ENCODE measurements at regions not wholly inside any gene's neighbourhood (a gene's known extent, or its start where the extent isn't known, plus 50 kb on each side); places are given as distances from the start of the nearest gene placed in this dataset.

DNA sequence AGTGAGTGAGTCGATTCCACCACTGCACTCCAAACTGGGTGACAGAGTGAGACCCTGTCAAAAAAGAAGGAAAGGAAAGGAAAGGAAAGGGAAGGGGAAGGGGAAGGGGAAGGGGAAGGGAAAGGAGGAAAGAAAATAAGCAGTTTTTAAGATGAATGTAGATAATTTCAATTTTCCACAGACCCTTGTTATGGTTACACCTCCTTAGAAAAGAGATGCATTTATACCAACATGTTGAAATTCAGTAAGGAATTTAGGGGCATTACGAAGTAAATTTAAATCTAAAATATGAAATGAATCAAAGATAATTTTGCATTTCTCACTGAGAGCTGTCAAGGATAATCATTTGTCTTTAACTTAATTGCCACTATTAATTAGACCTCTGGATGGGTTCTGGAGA is 146.5 kb upstream of the TMC3 start:
- Mint-ChIP-seq H3K4me1 (no peaks in the 10 kb centered on the region), H3K9me3 (peaks cover 0 to 2% (median 1%) of the 10 kb centered on the region in 3 donors), H3K27me3 (peaks cover 4% of the 10 kb centered on the region), H3K36me3 (no peaks in the 10 kb centered on the region), H3K27ac (no peak overlapping the region), H3K4me3 (no peak overlapping the region)

DNA sequence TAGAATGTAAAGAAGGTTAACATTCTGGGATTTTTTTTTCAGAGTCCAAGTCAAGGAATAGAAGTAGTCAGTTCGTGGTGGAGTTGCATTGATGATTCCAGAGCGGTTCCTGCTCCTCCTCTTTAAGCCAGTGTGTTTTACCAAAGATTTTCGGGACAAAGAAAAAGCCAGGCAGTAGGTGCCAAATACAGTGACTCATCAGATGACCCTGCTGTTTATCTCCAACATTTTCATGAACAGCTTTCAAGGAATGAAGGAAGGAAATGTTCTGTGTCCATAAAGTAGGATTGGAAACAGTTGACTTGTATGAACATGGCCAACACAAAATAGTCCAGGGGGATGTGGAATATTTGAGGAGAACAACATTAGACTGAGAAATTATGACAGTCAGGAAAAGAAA is 142.4 kb upstream of the TMC3 start:
- H3K9me3 Mint-ChIP-seq = peaks cover 0 to 2% (median 0%) of the 10 kb centered on the region in 3 donors
- no peaks in the 10 kb centered on the region for H3K36me3 Mint-ChIP-seq
- no peaks in the 10 kb centered on the region for H3K4me1 Mint-ChIP-seq
- H3K27me3 Mint-ChIP-seq = peaks cover 5% of the 10 kb centered on the region
- no peak overlapping the region for H3K27ac Mint-ChIP-seq
- H3K4me3 Mint-ChIP-seq = no peak overlapping the region

DNA sequence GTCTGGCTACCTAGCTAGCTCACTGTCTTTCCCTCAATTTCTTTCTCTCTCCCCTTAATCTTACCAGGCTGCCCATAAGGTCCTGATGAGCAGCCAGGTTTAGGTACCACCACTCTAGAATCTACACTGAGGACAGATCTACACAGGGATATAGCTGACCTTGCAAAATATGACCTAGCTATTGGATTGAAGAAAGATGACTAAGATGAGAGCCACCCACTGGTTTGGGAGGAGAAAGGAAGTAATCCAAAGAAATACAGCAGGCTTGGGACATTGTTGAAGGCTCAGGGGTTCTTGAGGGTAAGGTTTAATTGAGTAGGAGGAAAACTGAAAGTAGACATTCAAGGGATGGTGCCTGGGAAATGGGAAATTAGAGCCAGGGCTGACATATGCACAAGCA is 142.0 kb upstream of the TMC3 start:
- H3K4me1 Mint-ChIP-seq = no peaks in the 10 kb centered on the region
- H3K36me3 Mint-ChIP-seq = no peaks in the 10 kb centered on the region
- peaks cover 5% of the 10 kb centered on the region for H3K27me3 Mint-ChIP-seq
- no peak overlapping the region for H3K4me3 Mint-ChIP-seq
- peaks cover 0 to 2% (median 0%) of the 10 kb centered on the region in 3 donors for H3K9me3 Mint-ChIP-seq
- H3K27ac Mint-ChIP-seq = no peak overlapping the region

DNA sequence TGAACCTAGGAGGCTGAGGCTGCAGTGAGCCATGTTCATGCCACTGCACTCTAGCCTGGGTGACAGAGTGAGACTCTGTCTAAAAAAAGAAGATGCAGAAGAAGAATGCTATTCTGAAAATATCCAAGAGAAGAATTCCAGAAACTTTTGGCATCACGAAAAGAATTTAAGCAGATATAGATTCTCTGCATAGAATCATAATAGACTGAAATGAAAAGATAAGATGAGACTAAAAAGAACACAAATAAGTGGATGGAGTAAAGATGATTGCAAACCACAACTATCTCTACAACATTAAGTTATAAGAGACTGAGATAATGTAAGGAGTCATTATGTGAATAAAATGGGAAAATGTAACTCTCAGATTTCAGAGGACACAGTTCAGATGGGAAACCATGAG is 140.7 kb upstream of the TMC3 start:
- no peak overlapping the region for H3K27ac Mint-ChIP-seq
- H3K36me3 Mint-ChIP-seq = no peaks in the 10 kb centered on the region
- peaks cover 7% of the 10 kb centered on the region for H3K27me3 Mint-ChIP-seq
- H3K4me3 Mint-ChIP-seq = no peak overlapping the region
- H3K9me3 Mint-ChIP-seq = peaks cover 0 to 2% (median 0%) of the 10 kb centered on the region in 3 donors
- H3K4me1 Mint-ChIP-seq = no peaks in the 10 kb centered on the region

DNA sequence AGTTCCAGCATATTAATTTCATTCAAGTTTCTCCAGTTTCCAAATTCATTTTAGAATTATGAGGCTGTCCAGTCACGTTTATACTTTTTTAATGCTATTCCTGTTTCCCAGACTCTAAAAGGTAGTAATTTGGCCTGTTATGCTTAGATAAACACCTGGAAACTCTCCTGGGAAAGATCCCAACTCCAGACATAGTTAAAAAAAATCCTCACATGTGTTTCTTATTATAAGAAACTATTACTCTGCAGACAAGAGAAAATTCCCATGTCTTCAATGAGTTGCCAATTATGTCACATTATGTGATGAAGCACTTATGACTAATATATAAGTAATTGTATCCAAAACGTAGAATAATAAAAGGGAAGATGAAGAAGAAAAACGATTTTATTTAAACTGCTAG is 137.1 kb upstream of the TMC3 start:
- peaks cover 4% of the 10 kb centered on the region for H3K27me3 Mint-ChIP-seq

DNA sequence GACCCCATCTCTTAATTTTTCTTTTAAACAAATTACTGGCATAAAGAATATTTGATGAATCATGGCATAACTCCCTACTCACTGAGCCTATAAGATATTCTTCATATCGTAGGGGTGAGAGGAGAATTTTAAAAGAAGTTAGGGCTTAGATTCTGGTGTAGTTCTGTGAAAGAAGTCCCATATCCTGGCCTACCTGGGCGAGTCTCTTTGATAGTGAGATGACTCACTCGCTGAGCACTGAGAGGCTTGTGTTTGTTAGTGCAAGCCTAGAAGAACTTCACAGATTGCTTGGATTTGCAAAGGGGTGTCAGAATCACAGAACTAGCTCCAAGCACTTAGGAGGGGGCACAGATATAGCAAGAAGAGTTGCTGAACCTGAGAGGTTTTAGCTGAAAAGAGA is 133.8 kb upstream of the TMC3 start:
- H3K36me3 Mint-ChIP-seq = no peaks in the 10 kb centered on the region
- H3K4me1 Mint-ChIP-seq = no peaks in the 10 kb centered on the region
- no peak overlapping the region for H3K27ac Mint-ChIP-seq
- H3K27me3 Mint-ChIP-seq = peaks cover 7% of the 10 kb centered on the region
- no peak overlapping the region for H3K4me3 Mint-ChIP-seq
- H3K9me3 Mint-ChIP-seq = no peaks in the 10 kb centered on the region

More for the DNA sequence above, 137.1 kb upstream of the TMC3 start:
- Mint-ChIP-seq H3K36me3 (no peaks in the 10 kb centered on the region), H3K9me3 (peaks cover 0 to 1% (median 0%) of the 10 kb centered on the region in 3 donors), H3K4me1 (no peaks in the 10 kb centered on the region), H3K4me3 (no peak overlapping the region), H3K27ac (no peak overlapping the region)

DNA sequence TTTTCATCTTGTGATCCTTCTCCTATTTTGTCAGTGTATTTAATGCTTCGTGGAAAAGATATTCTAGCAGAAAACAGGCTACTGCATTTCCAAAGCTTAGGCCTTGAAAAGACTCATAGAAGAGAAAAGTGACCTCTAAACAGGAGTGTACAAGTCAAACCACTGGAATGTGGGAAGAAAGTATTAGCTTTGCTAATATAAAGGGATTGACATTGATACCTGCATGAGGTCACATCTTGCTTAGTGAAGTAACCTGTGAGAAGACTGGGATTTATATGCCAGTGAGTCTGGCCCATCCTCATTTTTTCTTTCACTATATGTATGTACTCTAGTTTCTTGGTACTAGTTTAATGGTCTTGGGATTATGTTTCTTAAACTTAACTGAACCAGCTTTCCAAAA is 132.9 kb upstream of the TMC3 start:
- Mint-ChIP-seq H3K4me1 (no peaks in the 10 kb centered on the region), H3K9me3 (no peaks in the 10 kb centered on the region), H3K27me3 (peaks cover 8% of the 10 kb centered on the region), H3K4me3 (no peak overlapping the region), H3K27ac (no peak overlapping the region), H3K36me3 (no peaks in the 10 kb centered on the region)

DNA sequence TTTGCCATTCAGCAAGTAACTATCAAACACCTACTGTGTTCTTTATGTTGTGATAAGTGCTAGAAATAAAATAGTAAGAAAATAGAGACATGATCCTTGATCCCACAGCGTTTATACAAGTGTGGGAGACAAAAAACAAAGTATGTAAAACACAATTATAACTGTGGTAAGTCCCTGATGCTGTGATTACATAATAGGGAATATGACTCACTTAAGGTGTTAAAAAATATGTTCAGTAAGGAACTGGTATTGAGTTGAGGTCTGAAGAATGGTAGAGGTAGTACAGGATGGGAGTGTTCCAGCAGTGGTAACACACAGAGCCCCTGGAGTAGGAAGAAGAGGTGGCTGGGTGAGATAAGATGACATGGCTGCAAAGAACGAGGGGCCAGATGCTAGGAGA is 132.1 kb upstream of the TMC3 start:
- Mint-ChIP-seq H3K4me3 (no peak overlapping the region), H3K27ac (no peak overlapping the region), H3K27me3 (peaks cover 8% of the 10 kb centered on the region), H3K9me3 (no peaks in the 10 kb centered on the region), H3K36me3 (no peaks in the 10 kb centered on the region), H3K4me1 (no peaks in the 10 kb centered on the region)

DNA sequence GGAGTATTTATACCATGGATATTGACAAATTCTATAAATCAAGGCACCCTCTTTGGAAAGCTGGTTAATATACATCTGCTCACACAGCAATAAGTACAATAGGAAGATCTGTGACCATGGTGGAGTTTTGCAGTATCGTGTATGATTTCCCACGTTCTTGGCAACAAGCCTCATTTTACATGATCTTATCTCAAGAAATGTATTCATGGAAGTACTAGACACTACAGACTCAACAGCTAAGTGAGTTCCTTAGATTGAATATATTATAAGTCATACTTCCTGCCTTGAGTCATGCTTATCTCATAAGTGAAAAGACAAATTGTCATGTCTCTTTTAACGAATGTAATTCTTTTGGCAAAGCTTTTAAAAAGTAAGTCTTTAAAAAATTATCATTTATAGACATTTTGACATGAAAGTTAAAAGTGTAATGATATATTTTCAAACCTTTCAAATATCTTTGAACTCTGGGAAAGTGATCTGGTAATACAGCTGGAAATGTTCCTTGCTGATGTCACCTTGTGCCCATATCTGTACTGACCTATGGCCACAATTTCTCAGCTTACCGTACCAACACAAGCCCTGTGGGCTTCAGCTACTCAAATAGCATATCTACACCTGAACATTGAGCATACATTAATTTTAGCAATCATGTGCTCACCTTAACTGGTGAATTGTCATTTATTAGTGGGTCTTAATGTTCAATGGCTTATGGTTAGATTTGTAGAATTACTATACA is 130.3 kb upstream of the TMC3 start:
- H3K27ac Mint-ChIP-seq = no peak overlapping the region
- H3K4me1 Mint-ChIP-seq = no peaks in the 10 kb centered on the region
- no peaks in the 10 kb centered on the region for H3K9me3 Mint-ChIP-seq
- no peaks in the 10 kb centered on the region for H3K36me3 Mint-ChIP-seq
- H3K27me3 Mint-ChIP-seq = peaks cover 7% of the 10 kb centered on the region
- H3K4me3 Mint-ChIP-seq = no peak overlapping the region

DNA sequence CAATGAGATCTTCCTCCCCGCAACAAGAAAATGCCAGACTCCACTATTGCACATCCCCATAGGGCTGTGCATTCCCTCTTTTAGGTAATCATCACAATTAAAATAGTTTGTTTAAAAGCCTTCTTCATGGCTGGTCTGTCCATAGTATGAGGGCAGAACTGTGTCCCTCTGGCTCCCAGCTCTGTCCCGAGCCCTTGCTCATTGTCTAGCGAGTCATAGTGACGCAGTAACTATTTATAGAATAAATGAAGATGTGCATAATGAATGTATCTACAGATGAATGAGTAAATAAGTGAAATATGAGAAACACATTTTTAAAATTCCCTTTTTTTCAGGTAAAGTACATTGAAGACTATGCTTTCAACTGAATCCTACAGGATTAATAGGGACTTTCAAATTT is 128.4 kb upstream of the TMC3 start:
- H3K27me3 Mint-ChIP-seq = peaks cover 7% of the 10 kb centered on the region
- no peaks in the 10 kb centered on the region for H3K36me3 Mint-ChIP-seq
- H3K27ac Mint-ChIP-seq = no peak overlapping the region
- no peak overlapping the region for H3K4me3 Mint-ChIP-seq
- no peaks in the 10 kb centered on the region for H3K4me1 Mint-ChIP-seq
- no peaks in the 10 kb centered on the region for H3K9me3 Mint-ChIP-seq

DNA sequence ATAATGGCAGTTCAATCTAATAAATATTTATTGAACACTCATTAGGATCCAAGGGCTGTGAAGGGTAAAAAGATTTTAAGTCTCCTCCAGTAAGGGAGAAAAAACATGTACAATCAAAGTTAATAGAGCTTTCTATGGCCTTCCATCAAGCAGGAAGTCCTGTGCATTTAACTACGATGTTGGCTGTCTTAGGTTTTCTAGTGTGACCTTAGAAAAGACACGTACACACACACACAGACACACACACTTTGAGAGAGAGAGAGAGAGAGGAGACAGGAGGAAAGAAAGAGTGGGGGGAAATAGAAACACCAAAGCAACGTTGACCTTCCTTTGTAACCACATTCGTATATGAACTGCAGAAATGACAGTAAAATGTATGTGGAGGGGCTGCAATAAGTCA is 126.1 kb upstream of the TMC3 start:
- H3K27me3 Mint-ChIP-seq = peaks cover 4% of the 10 kb centered on the region
- H3K4me3 Mint-ChIP-seq = no peak overlapping the region
- no peaks in the 10 kb centered on the region for H3K9me3 Mint-ChIP-seq
- H3K27ac Mint-ChIP-seq = no peak overlapping the region
- H3K36me3 Mint-ChIP-seq = no peaks in the 10 kb centered on the region
- H3K4me1 Mint-ChIP-seq = no peaks in the 10 kb centered on the region

DNA sequence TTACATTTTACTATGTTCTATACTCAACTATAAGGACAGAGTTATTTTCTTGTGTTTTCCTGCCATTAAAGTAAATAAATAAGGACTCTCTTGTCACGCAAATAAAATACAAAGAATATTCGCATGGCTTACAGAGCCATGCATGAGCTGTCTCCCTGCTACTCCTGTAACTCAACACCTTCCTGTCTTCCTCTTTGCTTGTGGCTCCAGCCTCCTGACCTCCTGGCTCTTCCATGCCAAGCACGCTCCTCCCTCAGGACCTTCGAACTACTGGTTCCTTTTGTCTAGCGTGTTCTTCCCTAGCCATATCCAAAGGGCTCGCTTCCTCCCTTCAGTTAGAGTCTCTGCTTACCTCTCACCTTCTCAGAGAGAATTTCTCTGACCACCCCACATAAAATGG is 124.3 kb upstream of the TMC3 start:
- H3K4me1 Mint-ChIP-seq = no peaks in the 10 kb centered on the region
- no peaks in the 10 kb centered on the region for H3K9me3 Mint-ChIP-seq
- H3K36me3 Mint-ChIP-seq = no peaks in the 10 kb centered on the region
- H3K27ac Mint-ChIP-seq = no peak overlapping the region
- no peak overlapping the region for H3K4me3 Mint-ChIP-seq
- H3K27me3 Mint-ChIP-seq = peaks cover 4% of the 10 kb centered on the region

DNA sequence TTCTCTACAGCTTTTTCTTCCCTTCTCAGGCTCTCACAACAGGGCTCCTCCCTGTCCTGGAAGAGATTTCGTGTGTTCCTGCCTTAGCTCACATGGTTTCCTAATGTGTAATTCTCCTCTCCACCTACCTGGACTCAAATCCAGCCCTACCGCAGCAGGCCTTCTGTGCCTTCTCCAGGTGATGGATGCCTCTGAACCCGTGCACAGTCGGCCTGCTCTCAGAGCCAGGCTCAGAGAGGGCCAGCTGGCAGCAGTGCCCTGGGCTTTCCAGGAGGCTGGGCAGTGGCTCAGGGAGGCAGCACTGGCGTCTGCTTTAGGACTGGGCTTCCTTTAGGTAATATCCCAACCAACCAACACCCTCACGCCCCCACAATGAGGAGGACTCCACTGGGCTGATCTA is 123.2 kb upstream of the TMC3 start:
- Mint-ChIP-seq H3K27ac (no peak overlapping the region), H3K36me3 (no peaks in the 10 kb centered on the region), H3K27me3 (peaks cover 4% of the 10 kb centered on the region), H3K4me3 (no peak overlapping the region), H3K4me1 (no peaks in the 10 kb centered on the region), H3K9me3 (peaks cover 0 to 2% (median 0%) of the 10 kb centered on the region in 3 donors)

DNA sequence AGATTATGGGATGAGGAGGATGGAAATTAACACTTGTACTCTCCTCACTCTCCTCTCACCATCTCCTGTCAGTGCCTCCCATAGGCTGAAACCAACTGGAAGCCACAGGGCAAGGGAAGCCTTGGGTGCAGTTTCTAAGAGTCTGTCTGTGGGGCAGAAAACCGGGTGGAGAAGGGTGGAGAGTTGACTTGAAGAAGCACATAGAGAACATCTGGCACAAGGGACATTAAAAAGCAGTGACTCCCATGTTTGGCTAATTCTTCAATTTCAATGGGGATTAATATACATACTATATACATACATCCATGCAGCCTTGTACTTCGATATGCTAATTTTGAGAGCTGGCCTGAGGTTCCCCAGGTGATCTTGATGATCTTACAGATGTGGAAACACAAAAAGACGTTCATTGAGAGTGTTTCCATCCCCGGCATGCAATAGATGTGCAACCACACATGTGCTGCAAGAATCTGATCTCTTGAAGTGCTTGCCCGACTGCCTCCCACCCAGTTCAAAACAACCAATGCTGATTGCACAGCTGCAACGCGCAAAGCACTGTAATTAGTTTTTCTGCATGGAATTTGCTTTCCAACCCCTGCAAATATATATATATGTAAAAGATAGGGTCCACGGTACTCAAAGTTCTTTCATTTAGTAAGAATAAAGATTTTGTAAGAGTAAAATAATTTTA is 121.9 kb upstream of the TMC3 start:
- Mint-ChIP-seq H3K9me3 (peaks cover 0 to 2% (median 1%) of the 10 kb centered on the region in 3 donors), H3K27ac (no peak overlapping the region), H3K36me3 (no peaks in the 10 kb centered on the region), H3K4me3 (no peak overlapping the region), H3K4me1 (no peaks in the 10 kb centered on the region), H3K27me3 (peaks cover 12% of the 10 kb centered on the region)

DNA sequence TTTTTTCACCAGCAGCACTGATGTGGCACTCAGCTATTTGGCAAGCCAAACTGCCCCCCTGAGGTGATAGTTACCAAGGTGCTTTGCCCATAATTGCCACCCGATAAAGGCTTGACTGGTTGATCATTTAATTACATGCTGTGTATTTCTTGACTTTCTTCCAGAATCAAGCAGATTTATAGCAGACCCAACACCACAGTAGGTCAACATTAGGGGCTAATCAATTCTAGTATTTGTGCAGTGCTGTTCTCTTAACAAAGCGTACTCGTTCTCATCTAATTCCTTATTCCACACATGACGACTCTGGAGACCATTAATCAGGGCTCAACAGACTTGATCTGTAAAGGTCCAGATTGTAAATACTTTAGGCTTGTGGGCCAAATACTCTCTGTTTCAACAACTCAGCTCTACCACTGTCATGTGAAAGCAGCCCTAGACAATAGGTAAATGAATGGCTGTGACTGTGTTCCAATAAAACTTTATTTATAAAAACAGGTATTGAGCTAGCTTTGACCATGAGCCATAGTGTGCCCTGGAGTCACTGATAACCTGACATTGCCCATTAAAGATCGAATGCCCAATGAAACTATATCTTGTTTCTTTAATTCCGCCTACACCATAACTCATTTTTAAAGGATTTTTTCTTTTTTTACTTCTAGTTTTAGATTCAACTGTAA is 119.1 kb upstream of the TMC3 start:
- no peak overlapping the region for H3K4me3 Mint-ChIP-seq
- no peaks in the 10 kb centered on the region for H3K4me1 Mint-ChIP-seq
- no peak overlapping the region for H3K27ac Mint-ChIP-seq
- no peaks in the 10 kb centered on the region for H3K36me3 Mint-ChIP-seq
- H3K9me3 Mint-ChIP-seq = peaks cover 0 to 8% (median 1%) of the 10 kb centered on the region in 3 donors
- H3K27me3 Mint-ChIP-seq = peaks cover 14% of the 10 kb centered on the region
